Activated T-helper 17 cell treated with anti-CD3 and anti-CD28 coated beads, Interleukin-2, amount 50 U/mL, for 72 hours (primary cell): ENCODE measurements at regions not wholly inside any gene's neighbourhood (a gene's known extent, or its start where the extent isn't known, plus 50 kb on each side); places are given as distances from the start of the nearest gene placed in this dataset.
A peak's percentile ranks its signal among the peaks of the same experiment; 100 is the strongest.

Source experiments
- ATAC-seq: fragments of 150-1000 bp; cut with Tn5 transposase; replicated peaks from 2 replicates; pipeline ENCODE4 v1.10.0; 2021; ENCODE audit warnings: mild to moderate bottlenecking, moderate library complexity
- H3K27ac Mint-ChIP-seq: one replicate; pipeline ENCODE4 v1.8.0; 2022; ENCODE audit warnings: mixed read lengths
- H3K27me3 Mint-ChIP-seq: one replicate; pipeline ENCODE4 v1.8.0; 2022; ENCODE audit warnings: mixed read lengths
- H3K36me3 Mint-ChIP-seq: one replicate; pipeline ENCODE4 v1.8.0; 2022; ENCODE audit warnings: low read depth, mild to moderate bottlenecking, mixed read lengths
- H3K4me1 Mint-ChIP-seq: one replicate; pipeline ENCODE4 v1.8.0; 2022; ENCODE audit warnings: mixed read lengths
- H3K4me3 Mint-ChIP-seq: one replicate; pipeline ENCODE4 v1.8.0; 2022; ENCODE audit warnings: mild to moderate bottlenecking, mixed read lengths
- H3K9me3 Mint-ChIP-seq: one replicate; pipeline ENCODE4 v1.8.0; 2022; ENCODE audit warnings: mixed read lengths

GRCh38 chr10:76665029-76665428 lies 972.6 kb downstream of the KCNMA1 start:
- H3K36me3 Mint-ChIP-seq: no peaks in the 10 kb centered on the region
- no peaks in the 10 kb centered on the region for H3K27me3 Mint-ChIP-seq
- H3K27ac Mint-ChIP-seq: no peak overlapping the region
- H3K4me1 Mint-ChIP-seq: no peaks in the 10 kb centered on the region
- H3K9me3 Mint-ChIP-seq: peaks cover 6% of the 10 kb centered on the region
- H3K4me3 Mint-ChIP-seq: no peak overlapping the region
- no peak for ATAC-seq

DNA sequence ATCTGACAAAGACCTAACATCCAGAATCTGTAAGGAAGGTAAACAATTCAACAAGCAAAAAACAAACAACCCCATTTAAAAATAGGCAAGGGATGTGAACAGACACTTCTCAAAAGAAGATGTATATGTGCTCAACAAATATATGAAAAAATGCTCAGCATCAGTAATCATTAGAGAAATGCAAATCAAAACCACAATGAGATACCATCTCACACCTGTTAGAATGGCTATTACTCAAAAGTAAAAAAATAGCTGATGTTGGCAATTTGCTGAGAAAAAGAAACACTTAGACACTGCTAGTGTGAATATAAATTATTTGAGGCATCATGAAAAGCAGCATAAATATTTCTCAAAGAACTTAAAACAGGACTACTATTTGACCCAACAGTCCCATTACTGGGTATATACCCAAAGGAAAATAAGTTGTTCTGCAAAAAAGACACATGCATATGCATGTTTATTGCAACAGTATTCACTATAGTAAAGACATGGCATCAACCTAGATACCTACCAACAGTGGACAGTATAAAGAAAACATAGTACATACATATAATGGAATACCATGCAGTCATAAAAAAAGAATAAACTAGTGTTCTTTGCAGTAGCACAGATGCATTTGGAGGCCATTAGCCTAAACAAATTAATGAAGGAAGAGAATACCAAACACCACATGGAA lies 980.1 kb downstream of the KCNMA1 start:
- Mint-ChIP-seq H3K27ac (no peak overlapping the region), H3K4me1 (no peaks in the 10 kb centered on the region), H3K4me3 (no peak overlapping the region), H3K27me3 (no peaks in the 10 kb centered on the region), H3K36me3 (no peaks in the 10 kb centered on the region), H3K9me3 (peaks cover 3% of the 10 kb centered on the region)
- no peak for ATAC-seq

- Mint-ChIP-seq H3K4me1 (no peaks in the 10 kb centered on the region), H3K36me3 (no peaks in the 10 kb centered on the region), H3K4me3 (no peak overlapping the region), H3K27ac (no peak overlapping the region), H3K9me3 (no peaks in the 10 kb centered on the region), H3K27me3 (peaks cover 3% of the 10 kb centered on the region)
- no peak for ATAC-seq
Measured at GRCh38 chr10:76651154-76651553, 986.5 kb downstream of the KCNMA1 start.

DNA sequence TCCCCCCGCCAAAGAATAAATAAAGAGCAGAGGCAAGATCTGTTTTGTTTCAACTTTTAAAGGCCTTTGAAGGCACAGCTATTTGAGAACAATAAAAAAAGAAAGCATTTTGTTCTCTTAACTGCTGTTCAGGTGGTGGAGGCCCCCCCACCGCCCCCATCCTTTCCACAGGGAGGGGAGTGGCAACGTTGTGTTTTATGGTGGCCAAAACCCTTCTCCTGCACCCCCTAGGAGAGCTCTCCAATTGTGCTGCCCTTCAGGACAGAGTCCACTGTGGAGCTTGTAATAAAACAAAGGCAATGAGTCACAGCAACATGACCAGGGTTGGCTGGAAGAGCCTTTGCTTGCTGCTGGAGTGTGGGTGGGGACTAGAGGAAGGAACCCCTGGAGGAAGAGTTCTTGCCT lies 987.9 kb downstream of the KCNMA1 start:
- Mint-ChIP-seq H3K4me3 (no peak overlapping the region), H3K4me1 (no peaks in the 10 kb centered on the region), H3K27me3 (peaks cover 3% of the 10 kb centered on the region), H3K36me3 (no peaks in the 10 kb centered on the region), H3K27ac (no peak overlapping the region), H3K9me3 (no peaks in the 10 kb centered on the region)
- no peak for ATAC-seq

DNA sequence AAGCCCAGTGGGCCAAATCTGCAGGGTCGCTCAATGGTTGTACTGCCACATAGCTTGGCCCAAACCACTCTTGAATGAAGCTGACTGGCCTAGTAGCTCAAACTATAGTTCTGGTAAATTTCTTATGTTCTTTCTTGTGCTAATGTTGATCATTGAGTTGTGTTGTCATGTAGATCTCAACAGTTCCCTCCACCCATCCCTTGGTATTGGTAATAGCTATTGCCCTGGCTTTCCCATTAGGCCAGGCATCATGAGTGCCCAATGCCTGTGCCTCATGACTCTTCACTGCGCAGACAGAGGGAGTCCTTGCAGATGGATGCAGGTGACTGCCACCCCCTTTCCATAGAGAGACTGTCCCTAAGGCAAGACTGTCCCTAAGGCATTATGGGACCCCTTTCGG lies 988.4 kb downstream of the KCNMA1 start:
- H3K36me3 Mint-ChIP-seq: no peaks in the 10 kb centered on the region
- H3K4me1 Mint-ChIP-seq: no peaks in the 10 kb centered on the region
- ATAC-seq: no peak
- H3K4me3 Mint-ChIP-seq: no peak overlapping the region
- peaks cover 3% of the 10 kb centered on the region for H3K27me3 Mint-ChIP-seq
- H3K27ac Mint-ChIP-seq: no peak overlapping the region
- H3K9me3 Mint-ChIP-seq: peaks cover 2% of the 10 kb centered on the region

GRCh38 chr10:76647301-76647700 lies 990.3 kb downstream of the KCNMA1 start:
- Mint-ChIP-seq H3K4me3 (no peak overlapping the region), H3K27me3 (peaks cover 3% of the 10 kb centered on the region), H3K36me3 (no peaks in the 10 kb centered on the region), H3K4me1 (no peaks in the 10 kb centered on the region), H3K9me3 (peaks cover 3% of the 10 kb centered on the region), H3K27ac (no peak overlapping the region)
- no peak for ATAC-seq

- Mint-ChIP-seq H3K36me3 (no peaks in the 10 kb centered on the region), H3K4me3 (no peak overlapping the region), H3K9me3 (peaks cover 3% of the 10 kb centered on the region), H3K4me1 (no peaks in the 10 kb centered on the region), H3K27me3 (no peaks in the 10 kb centered on the region), H3K27ac (no peak overlapping the region)
- ATAC-seq: no peak
Measured at GRCh38 chr10:76645341-76645740, 992.3 kb downstream of the KCNMA1 start.

DNA sequence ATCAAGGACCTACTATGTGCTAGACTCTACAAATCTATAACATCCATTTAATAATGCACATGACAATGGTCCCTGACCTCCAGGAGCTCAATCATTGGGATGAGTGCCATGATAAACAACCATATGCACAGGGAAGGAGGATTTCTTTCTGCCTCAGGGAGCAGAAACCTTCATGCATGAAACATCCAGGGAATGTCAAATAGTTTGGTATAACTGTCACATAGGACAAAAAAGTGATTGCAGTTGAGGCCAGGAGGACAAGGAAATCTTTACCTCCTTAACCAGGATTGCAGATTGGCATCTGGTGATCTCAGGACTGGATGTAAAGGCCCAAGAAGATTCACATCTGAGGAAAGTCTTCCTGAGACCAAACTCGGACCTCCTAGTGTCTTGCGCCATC lies 993.1 kb downstream of the KCNMA1 start:
- peaks cover 3% of the 10 kb centered on the region for H3K9me3 Mint-ChIP-seq
- no peak overlapping the region for H3K4me3 Mint-ChIP-seq
- H3K4me1 Mint-ChIP-seq: no peaks in the 10 kb centered on the region
- H3K27me3 Mint-ChIP-seq: no peaks in the 10 kb centered on the region
- H3K36me3 Mint-ChIP-seq: no peaks in the 10 kb centered on the region
- no peak for ATAC-seq
- no peak overlapping the region for H3K27ac Mint-ChIP-seq

- Mint-ChIP-seq H3K4me1 (no peaks in the 10 kb centered on the region), H3K4me3 (no peak overlapping the region), H3K36me3 (no peaks in the 10 kb centered on the region), H3K27ac (no peak overlapping the region), H3K27me3 (no peaks in the 10 kb centered on the region), H3K9me3 (peaks cover 3% of the 10 kb centered on the region)
- ATAC-seq: no peak
Measured at GRCh38 chr10:76643511-76643911, 994.1 kb downstream of the KCNMA1 start.

GRCh38 chr10:76642358-76642757 lies 995.2 kb downstream of the KCNMA1 start:
- ATAC-seq: no peak
- Mint-ChIP-seq H3K4me3 (no peak overlapping the region), H3K27me3 (no peaks in the 10 kb centered on the region), H3K36me3 (no peaks in the 10 kb centered on the region), H3K27ac (no peak overlapping the region), H3K9me3 (peaks cover 3% of the 10 kb centered on the region), H3K4me1 (no peaks in the 10 kb centered on the region)

- Mint-ChIP-seq H3K27ac (no peak overlapping the region), H3K4me1 (no peaks in the 10 kb centered on the region), H3K36me3 (no peaks in the 10 kb centered on the region), H3K27me3 (no peaks in the 10 kb centered on the region), H3K9me3 (peaks cover 3% of the 10 kb centered on the region), H3K4me3 (no peak overlapping the region)
- ATAC-seq: no peak
Measured at GRCh38 chr10:76641215-76641614, 996.4 kb downstream of the KCNMA1 start.

DNA sequence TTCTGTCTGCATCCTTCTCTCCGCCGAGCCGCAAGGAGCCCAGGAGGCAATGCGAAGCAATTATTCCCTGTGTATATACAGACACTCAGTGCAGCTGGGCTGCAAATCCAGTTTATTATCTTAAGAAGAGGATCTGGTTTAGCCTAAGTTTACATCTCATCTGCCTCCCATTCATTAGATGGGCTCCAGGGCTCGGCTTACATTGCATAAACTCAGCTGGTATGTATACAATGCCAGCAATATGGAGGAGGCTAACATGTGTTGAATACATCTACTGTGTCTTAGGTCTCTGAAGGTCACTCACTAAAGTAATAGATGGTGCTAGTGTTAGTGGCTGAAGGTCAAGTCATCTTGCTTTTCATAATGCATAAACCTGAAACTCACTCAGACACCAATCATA lies 996.8 kb downstream of the KCNMA1 start:
- Mint-ChIP-seq H3K4me1 (no peaks in the 10 kb centered on the region), H3K4me3 (no peak overlapping the region), H3K27me3 (no peaks in the 10 kb centered on the region), H3K27ac (no peak overlapping the region), H3K36me3 (no peaks in the 10 kb centered on the region), H3K9me3 (peaks cover 3% of the 10 kb centered on the region)
- no peak for ATAC-seq

GRCh38 chr10:76632767-76633051 lies 1004.9 kb downstream of the KCNMA1 start:
- no peaks in the 10 kb centered on the region for H3K4me1 Mint-ChIP-seq
- H3K27me3 Mint-ChIP-seq: no peaks in the 10 kb centered on the region
- H3K9me3 Mint-ChIP-seq: peaks cover 4% of the 10 kb centered on the region
- no peak overlapping the region for H3K4me3 Mint-ChIP-seq
- ATAC-seq: peak; percentile 31
- no peaks in the 10 kb centered on the region for H3K36me3 Mint-ChIP-seq
- no peak overlapping the region for H3K27ac Mint-ChIP-seq

DNA sequence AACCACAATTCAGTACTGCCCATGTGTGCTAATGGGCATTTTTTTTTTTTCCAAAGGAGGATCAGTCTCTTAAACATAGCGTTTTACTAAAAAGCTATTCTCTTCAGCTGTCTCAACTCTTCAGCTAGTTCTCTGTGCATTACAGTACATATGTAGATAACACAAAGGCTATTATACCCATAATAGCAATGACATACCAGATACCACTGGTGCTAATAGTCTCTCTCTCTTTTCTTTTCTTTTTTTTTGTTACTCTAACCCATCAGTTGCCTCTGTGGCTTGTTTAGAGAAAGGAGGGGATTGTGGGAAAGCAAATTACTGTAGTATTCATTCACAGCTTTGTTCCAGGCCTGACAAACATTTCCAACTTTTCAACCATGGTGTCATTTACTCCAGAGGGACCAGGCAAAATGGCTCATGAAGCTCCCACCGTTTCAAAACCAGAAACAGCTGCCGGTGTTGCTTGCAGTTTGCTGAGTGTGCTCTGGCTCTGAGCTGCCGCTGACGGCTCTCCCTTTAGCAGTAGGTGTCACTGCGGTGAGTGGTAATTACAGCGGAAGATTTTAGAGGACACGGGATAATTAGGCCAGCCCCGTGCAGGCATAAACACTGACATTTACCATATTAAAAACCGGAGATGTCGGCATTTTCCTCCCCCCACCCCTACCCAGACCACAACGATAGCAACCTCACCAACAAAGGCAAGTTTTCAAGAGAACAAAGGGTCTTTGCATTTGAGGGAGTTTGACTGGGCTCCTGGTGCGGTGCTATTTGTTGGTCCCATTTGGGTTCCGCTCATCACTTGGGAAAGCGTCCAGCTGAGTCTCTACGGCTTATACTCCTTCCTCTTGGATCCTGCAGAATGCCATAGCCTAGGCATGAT lies 1005.5 kb downstream of the KCNMA1 start:
- Mint-ChIP-seq H3K27ac (no peak overlapping the region), H3K9me3 (peaks cover 5% of the 10 kb centered on the region), H3K36me3 (no peaks in the 10 kb centered on the region), H3K27me3 (no peaks in the 10 kb centered on the region), H3K4me1 (no peaks in the 10 kb centered on the region), H3K4me3 (no peak overlapping the region)
- no peak for ATAC-seq

DNA sequence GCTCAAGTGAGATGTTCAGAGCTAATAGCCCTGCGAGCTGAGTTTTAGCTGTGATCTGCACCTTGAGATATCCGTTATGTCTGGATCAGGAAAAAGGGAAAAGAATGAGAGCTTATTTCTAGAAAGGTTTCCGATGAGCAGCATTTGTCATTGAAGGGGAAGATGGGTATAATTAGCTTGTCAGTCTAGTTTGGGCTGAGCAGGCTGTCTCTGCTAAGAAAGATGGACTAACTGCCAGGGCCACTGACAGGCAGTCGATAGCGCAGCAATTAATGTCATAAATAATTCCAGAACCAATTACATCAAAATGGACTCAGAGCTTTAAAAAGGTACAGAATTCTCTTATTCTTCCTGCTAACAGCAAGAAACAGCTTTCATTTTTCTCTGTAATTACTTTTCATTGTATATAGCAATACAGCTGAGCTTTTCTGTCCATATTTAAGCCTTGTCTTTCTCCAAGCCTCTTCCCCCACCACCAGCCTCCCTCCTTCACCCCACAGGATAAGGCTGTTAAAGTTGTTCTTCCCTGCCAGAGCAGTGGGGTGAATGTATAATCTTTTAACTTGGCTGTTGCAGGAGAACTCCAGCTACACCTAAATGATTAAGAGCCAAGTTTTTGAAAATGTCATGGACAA lies 1006.5 kb downstream of the KCNMA1 start:
- H3K9me3 Mint-ChIP-seq: peaks cover 5% of the 10 kb centered on the region
- H3K27ac Mint-ChIP-seq: no peak overlapping the region
- no peaks in the 10 kb centered on the region for H3K27me3 Mint-ChIP-seq
- H3K4me3 Mint-ChIP-seq: no peak overlapping the region
- H3K4me1 Mint-ChIP-seq: no peaks in the 10 kb centered on the region
- no peaks in the 10 kb centered on the region for H3K36me3 Mint-ChIP-seq
- ATAC-seq: no peak
